Type B pancreatic cell (in vitro differentiated cells): ENCODE measurements at regions not wholly inside any gene's neighbourhood (a gene's known extent, or its start where the extent isn't known, plus 50 kb on each side); places are given as distances from the start of the nearest gene placed in this dataset.

Experiments used
- DNase-seq: peaks from one replicate; pipeline ENCODE4 v3.0.0; 2021; ENCODE audit warnings: mixed read lengths; ENCODE audit not compliant: unreplicated experiment; ENCODE audit errors: extremely low spot score
- H3K27ac Mint-ChIP-seq: 2 replicates; pipeline ENCODE4 v1.8.0; 2021; ENCODE audit warnings: mild to moderate bottlenecking, mixed read lengths
- H3K27me3 Mint-ChIP-seq: 2 replicates; pipeline ENCODE4 v1.8.0; 2021; ENCODE audit warnings: mixed read lengths
- H3K36me3 Mint-ChIP-seq: 2 replicates; pipeline ENCODE4 v1.8.0; 2021; ENCODE audit warnings: mixed read lengths
- H3K4me1 Mint-ChIP-seq: one replicate; pipeline ENCODE4 v1.8.0; 2021; ENCODE audit warnings: mixed read lengths; ENCODE audit not compliant: unreplicated experiment
- H3K4me3 Mint-ChIP-seq: 2 replicates; pipeline ENCODE4 v1.8.0; 2021; ENCODE audit warnings: mild to moderate bottlenecking, mixed read lengths
- H3K9me3 Mint-ChIP-seq: 2 replicates; pipeline ENCODE4 v1.8.0; 2021; ENCODE audit warnings: mixed read lengths
- CTCF ChIP-seq: fragments of 200-600 bp; sonication (generic); conservative IDR thresholded peaks from 2 replicates; pipeline ENCODE4 v1.5.0; 2021; ENCODE audit warnings: antibody characterized with exemption, mild to moderate bottlenecking

DNA sequence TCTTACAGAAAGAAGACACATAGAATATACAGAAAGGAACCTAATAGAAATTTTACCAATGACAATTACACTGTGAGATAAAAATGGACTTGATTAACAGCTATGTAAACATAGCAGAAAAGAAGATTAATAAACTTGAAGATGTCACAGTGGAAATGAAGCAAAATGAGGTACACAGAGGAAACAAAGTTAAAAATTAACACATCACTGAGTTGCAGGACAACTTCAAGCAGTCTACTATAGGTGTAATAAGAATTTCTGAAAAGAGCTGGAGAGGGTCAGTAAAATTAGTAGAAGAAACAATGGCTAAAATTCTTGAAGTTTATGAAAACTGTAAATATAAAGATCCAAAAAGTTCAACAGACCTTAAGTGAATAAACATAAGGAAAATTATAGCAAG is 738.7 kb downstream of the C12orf50 start:
- no peaks in the 10 kb centered on the region for H3K9me3 Mint-ChIP-seq
- H3K4me1 Mint-ChIP-seq: no peaks in the 10 kb centered on the region
- TF ChIP-seq CTCF: no peak
- no peak for DNase-seq
- H3K36me3 Mint-ChIP-seq: no peaks in the 10 kb centered on the region
- H3K27ac Mint-ChIP-seq: no peak overlapping the region
- no peaks in the 10 kb centered on the region for H3K27me3 Mint-ChIP-seq
- no peak overlapping the region for H3K4me3 Mint-ChIP-seq

- no peak overlapping the region for H3K27ac Mint-ChIP-seq
- H3K36me3 Mint-ChIP-seq: no peaks in the 10 kb centered on the region
- no peaks in the 10 kb centered on the region for H3K4me1 Mint-ChIP-seq
- no peaks in the 10 kb centered on the region for H3K27me3 Mint-ChIP-seq
- no peak for DNase-seq
- H3K4me3 Mint-ChIP-seq: no peak overlapping the region
- TF ChIP-seq CTCF: no peak
- H3K9me3 Mint-ChIP-seq: no peaks in the 10 kb centered on the region
These were observed 745.3 kb downstream of the C12orf50 start for GRCh38 chr12:87283886-87284285.

DNA sequence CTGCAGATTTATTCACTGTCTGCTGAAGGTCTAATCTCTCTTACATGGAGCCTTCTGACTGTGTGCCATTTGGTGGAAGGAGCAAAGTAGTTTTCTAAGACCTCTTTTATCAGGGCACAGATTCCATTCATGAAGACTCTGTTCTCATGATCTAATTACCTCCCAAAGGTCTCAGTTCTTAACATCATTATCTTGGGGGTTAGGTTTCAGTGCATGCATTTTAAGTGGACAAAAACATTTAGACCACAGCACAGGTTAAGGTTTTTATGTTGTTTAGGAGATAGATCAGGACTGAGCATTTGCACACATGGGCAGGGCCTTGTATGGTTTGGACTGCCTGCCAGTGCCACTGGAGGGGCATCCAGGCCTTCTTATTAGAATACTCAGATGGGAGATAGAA is 746.1 kb downstream of the C12orf50 start:
- Mint-ChIP-seq H3K9me3 (no peaks in the 10 kb centered on the region), H3K36me3 (no peaks in the 10 kb centered on the region), H3K27ac (no peak overlapping the region), H3K4me3 (no peak overlapping the region), H3K4me1 (no peaks in the 10 kb centered on the region), H3K27me3 (no peaks in the 10 kb centered on the region)
- TF ChIP-seq CTCF: no peak
- DNase-seq: no peak

DNA sequence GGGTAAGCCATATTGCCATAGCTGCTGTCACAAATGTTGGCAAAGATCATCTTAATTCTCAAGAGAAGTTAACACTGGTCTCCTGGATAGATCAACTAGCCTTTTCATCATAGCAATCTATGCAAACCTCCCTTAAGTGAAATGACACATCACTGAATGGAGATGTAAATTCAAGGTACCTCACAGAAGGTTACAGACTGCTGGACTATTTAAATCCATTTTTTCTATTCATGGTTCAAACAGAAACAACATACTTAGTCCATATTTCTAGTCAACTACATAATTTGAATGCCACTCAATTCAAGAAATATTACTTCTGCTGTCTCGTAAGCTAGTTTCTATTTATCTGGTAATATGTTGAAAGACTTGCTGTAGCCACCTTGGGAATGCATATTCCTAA is 748.3 kb downstream of the C12orf50 start:
- no peak for TF ChIP-seq CTCF
- Mint-ChIP-seq H3K27ac (no peak overlapping the region), H3K36me3 (no peaks in the 10 kb centered on the region), H3K9me3 (no peaks in the 10 kb centered on the region), H3K27me3 (no peaks in the 10 kb centered on the region), H3K4me3 (no peak overlapping the region), H3K4me1 (peaks cover 5% of the 10 kb centered on the region)
- no peak for DNase-seq

GRCh38 chr12:87280356-87280755 is 748.8 kb downstream of the C12orf50 start:
- no peak for DNase-seq
- no peaks in the 10 kb centered on the region for H3K36me3 Mint-ChIP-seq
- no peak overlapping the region for H3K4me3 Mint-ChIP-seq
- H3K9me3 Mint-ChIP-seq: no peaks in the 10 kb centered on the region
- no peak overlapping the region for H3K27ac Mint-ChIP-seq
- no peaks in the 10 kb centered on the region for H3K27me3 Mint-ChIP-seq
- H3K4me1 Mint-ChIP-seq: peaks cover 5% of the 10 kb centered on the region
- TF ChIP-seq CTCF: no peak

DNA sequence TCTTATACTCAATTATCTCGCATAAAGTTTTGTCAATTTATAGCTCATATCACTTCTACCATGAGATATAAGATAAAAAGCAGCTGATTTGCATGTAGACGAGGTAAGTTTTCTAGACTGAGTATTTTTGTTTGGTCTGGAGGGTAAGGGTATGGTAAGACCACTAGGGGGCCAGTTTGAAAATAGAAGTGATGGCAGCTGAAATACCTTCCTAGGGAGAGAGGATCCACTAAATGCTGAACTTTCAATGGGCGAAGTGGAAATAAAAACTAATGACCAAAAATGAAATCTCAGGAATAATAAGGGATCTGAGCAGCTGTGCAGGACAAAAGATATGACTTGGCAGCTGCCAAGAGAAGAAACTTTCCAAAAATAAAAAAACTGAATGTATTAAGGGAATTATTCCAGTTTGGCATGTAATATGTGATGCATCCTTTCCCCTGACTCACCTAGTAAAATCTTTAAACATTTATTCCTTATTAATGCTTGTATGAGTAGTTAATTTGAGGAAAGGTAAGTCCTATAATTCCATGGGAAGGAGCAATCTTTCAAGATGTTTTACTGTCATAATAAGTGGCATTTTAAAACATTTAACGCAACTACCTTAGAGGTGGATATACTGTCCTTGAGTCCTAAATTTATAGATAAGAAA is 754.5 kb downstream of the C12orf50 start:
- Mint-ChIP-seq H3K27me3 (no peaks in the 10 kb centered on the region), H3K9me3 (no peaks in the 10 kb centered on the region), H3K27ac (no peak overlapping the region), H3K4me3 (no peak overlapping the region), H3K4me1 (peaks cover 5% of the 10 kb centered on the region), H3K36me3 (no peaks in the 10 kb centered on the region)
- TF ChIP-seq CTCF: peak; percentile 80
- DNase-seq: no peak
